GM19452 (cell line): ENCODE measurements at regions not wholly inside any gene's neighbourhood (a gene's known extent, or its start where the extent isn't known, plus 50 kb on each side); places are given as distances from the start of the nearest gene placed in this dataset.
"Not testable (repeated sequence)": the region's sequence is repeated elsewhere in the genome, so short reads cannot be mapped to it uniquely, and the experiment has no call there.

Experiments used
- ATAC-seq: cut with Tn5 transposase; IDR thresholded peaks from one replicate; pipeline ENCODE4 v1.9.1; 2021; ENCODE audit not compliant: unreplicated experiment

GRCh38 chr3:36075491-36075890 lies 304.8 kb upstream of the STAC start:
- no peak for ATAC-seq

GRCh38 chr3:36077320-36077719 lies 303.0 kb upstream of the STAC start:
- ATAC-seq: no peak

GRCh38 chr3:36082958-36083357 lies 297.3 kb upstream of the STAC start:
- not testable (repeated sequence) for ATAC-seq

GRCh38 chr3:36095238-36095637 lies 285.1 kb upstream of the STAC start:
- peak; percentile 81 for ATAC-seq

- no peak for ATAC-seq
Observed at GRCh38 chr3:36097209-36097608, 283.1 kb upstream of the STAC start.

GRCh38 chr3:36114353-36114752 lies 266.0 kb upstream of the STAC start:
- no peak for ATAC-seq

- no peak for ATAC-seq
Observed at GRCh38 chr3:36124118-36124796, 256.0 kb upstream of the STAC start.

GRCh38 chr3:36132214-36132613 lies 248.1 kb upstream of the STAC start:
- no peak for ATAC-seq

GRCh38 chr3:36135863-36136262 lies 244.4 kb upstream of the STAC start:
- no peak for ATAC-seq

- no peak for ATAC-seq
Observed at GRCh38 chr3:36142746-36143145, 237.6 kb upstream of the STAC start.

GRCh38 chr3:36146404-36146803 lies 233.9 kb upstream of the STAC start:
- ATAC-seq: no peak

- no peak for ATAC-seq
Observed at GRCh38 chr3:36147934-36148558, 232.3 kb upstream of the STAC start.

GRCh38 chr3:36149447-36149865 lies 230.8 kb upstream of the STAC start:
- no peak for ATAC-seq

GRCh38 chr3:36155515-36155914 lies 224.8 kb upstream of the STAC start:
- ATAC-seq: no peak

GRCh38 chr3:36164400-36164799 lies 215.9 kb upstream of the STAC start:
- ATAC-seq: no peak

- no peak for ATAC-seq
Observed at GRCh38 chr3:36165509-36166290, 214.6 kb upstream of the STAC start.

GRCh38 chr3:36166477-36166876 lies 213.8 kb upstream of the STAC start:
- no peak for ATAC-seq

- no peak for ATAC-seq
Observed at GRCh38 chr3:36172699-36173098, 207.6 kb upstream of the STAC start.

- ATAC-seq: no peak
Observed at GRCh38 chr3:36175113-36175812, 205.0 kb upstream of the STAC start.

GRCh38 chr3:36175916-36176461 lies 204.3 kb upstream of the STAC start:
- ATAC-seq: no peak

GRCh38 chr3:36178018-36178417 lies 202.3 kb upstream of the STAC start:
- no peak for ATAC-seq
